CD4-positive, alpha-beta T cell treated with Interleukin-6 for 4 hours (primary cell): ENCODE measurements at regions not wholly inside any gene's neighbourhood (a gene's known extent, or its start where the extent isn't known, plus 50 kb on each side); places are given as distances from the start of the nearest gene placed in this dataset.
"Not testable (repeated sequence)": the region's sequence is repeated elsewhere in the genome, so short reads cannot be mapped to it uniquely, and the experiment has no call there.

Source experiments
- DNase-seq: peaks from one replicate; pipeline ENCODE4 v3.0.0-alpha.2; 2020; ENCODE audit warnings: mixed read lengths

DNA sequence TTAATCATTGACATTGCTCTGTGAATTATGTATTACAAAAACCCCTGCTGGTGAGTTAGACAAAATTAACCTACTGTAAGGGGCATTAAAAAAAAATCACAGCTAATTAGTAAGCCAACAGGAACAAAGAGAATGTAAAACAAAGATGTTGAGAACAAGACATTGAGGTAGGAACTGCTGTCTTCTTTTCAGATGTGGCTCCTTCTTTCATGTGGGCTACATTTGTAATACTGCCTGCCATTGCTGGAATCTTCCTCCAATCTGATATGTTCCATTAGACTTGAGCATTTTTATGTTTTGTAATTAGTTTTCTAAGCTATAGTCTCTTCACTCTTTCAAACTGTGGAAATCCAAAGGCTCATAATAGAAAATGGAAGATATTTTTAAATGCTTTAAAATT is 353.0 kb downstream of the ADGRL2 start:
- DNase-seq: no peak

- DNase-seq: no peak
Measured at GRCh38 chr1:82153272-82153629, 352.5 kb downstream of the ADGRL2 start.

DNA sequence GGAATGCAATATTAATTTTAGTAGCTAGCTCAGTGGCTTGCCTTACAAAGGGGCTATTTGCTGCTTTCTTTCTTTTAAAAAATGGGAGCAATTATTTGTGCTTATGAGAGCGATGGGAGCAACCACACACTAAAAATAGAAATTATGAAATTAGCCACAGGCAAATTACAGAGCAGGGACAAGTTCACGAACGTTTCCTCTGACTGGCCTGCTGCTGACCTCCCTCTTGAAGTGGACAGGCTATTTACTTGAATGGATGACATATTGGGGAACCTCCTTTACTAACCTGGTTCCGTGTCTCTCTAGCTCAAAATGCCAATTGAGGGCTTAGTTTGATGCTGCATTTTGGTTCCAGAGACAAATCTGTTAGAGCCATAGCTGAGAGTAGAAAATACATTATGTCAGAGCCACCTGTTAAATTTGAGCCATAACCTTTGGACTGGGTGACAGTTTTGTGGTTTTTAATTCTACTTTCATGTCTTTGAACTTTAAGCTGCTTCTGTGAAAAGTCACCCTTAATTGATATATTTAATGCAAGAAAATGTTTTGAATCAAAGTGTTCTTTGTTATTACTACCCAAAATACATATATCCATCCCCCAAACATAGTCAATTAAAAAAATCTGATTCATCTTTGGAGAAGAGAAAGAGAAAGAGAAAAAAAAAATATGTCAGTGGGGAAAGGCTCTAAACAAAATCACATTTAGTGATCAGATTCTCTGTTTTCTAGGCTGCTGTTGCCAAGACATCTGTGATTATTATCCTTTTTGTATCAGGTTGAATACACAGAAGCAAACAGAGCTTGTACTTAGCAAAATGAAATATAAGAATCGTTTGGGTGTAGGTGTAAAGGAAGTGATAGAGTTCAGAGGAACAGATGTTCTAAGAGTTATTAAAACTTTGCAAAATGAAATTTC is 351.9 kb downstream of the ADGRL2 start:
- no peak for DNase-seq

DNA sequence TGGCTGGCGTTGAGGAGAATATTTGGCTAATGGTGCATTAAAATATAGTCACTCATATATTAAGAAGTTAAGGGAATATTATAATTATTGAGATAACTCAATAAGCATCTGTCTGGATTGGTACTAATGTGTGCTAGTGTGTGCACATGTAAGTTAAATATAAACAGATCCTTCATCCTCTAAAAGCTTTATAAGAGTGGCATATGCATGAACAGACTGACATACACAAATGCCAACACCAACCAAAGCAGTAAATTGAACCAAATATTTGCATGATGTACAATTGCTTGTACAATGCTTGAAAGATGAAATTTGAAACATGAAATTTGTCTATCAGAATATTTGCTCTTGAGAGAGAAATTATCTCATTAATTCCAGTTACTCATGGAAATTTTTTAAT is 344.9 kb downstream of the ADGRL2 start:
- no peak for DNase-seq

- DNase-seq: no peak
Measured at GRCh38 chr1:82143108-82143833, 342.5 kb downstream of the ADGRL2 start.

DNA sequence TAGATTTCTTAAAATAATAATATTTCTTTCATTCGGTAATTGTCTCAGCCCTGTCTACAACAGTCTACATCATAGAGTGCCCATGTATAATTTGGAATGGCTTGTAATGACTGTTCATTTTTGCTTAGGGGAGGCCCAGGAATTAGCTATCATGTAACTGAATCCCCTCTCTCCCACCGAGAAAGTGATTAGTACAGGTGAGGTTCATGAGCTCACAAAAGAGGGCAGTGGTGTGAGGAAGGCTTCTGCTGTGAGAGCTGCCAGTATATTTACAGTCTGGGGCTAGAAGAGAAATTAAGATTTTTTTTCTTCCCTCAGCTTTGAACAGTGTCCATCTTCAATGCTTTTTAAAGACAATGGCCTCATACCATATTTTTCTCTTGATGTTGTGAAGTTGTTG is 340.7 kb downstream of the ADGRL2 start:
- no peak for DNase-seq

DNA sequence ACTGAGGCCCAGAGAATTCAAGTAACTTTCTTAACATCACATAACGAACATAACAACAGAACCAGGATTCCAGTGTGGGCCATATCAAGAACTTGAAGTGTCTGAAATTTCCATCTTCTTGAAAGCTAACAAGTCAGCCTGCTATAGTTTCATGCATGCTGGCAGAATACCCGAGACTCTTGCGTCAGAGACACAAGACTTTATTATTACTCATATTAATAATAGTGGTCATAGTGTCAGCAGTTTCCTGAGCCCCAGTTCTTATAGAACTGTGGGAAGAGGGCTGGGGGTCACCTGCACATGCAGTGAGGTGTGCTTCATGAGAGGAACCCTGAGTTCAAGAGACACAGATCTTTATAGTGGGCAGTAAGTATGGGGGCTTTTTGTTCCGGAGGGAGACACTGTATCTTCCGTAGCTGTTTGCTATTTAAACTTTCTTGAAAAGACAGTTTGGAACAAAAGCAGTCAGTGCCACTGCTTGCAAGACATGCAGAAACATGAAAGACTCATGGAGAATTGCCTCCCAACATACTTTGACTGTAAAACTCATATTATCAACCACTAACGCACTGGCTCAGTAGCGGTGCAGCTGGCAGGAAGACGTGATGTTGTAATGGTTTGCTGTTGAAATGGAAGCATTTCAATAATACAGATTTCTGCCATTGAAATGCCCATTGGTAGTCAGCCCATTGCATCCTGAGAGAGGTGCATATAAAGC is 339.2 kb downstream of the ADGRL2 start:
- DNase-seq: no peak

DNA sequence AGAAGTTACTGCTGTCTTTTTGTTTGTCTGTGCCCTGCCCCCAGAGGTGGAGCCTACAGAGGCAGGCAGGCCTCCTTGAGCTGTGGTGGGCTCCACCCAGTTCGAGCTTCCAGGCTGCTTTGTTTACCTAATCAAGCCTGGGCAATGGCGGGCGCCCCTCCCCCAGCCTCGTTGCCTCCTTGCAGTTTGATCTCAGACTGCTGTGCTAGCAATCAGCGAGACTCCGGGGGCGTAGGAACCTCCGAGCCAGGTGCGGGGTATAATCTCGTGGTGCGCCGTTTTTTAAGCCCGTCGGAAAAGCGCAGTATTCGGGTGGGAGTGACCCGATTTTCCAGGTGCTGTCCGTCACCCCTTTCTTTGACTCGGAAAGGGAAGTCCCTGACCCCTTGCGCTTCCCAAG is 335.6 kb downstream of the ADGRL2 start:
- DNase-seq: not testable (repeated sequence)

DNA sequence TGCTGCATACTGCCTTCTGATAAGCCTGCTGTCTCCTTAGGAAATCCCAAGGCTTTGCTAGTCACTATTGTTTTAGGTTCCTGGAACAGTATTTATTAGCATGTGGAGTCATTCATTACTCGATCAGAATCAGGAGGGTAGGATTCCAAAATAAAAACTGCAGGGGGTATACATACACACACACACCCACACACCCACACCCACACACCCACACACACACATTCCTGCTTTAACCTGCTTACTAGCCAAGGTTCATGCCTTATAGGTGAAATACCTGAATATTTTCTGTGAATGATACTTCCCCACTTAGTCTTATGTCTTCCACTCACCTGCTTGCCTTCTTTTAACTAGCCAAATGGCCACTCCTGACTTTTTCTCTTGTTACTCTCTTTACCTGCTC is 325.1 kb downstream of the ADGRL2 start:
- no peak for DNase-seq

- DNase-seq: no peak
Measured at GRCh38 chr1:82125119-82125518, 324.4 kb downstream of the ADGRL2 start.

DNA sequence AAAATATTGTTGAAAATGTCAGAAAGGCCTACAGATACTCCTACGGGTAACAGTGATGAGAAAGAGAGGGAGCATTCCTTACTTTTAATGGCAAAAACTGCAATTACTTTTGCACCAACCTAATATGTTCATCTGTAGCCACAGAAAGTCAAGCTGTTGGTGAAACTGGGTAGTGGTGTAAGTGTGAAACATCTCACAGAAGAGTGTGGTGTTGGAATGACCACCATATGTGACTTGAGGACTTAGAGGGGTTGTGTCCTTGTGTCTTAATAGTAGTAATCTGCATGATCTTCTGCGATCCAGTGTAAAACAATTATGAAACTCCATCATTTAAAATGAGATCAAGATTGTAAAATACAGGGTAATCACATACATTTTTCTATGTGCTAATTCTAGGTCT is 320.7 kb downstream of the ADGRL2 start:
- no peak for DNase-seq

DNA sequence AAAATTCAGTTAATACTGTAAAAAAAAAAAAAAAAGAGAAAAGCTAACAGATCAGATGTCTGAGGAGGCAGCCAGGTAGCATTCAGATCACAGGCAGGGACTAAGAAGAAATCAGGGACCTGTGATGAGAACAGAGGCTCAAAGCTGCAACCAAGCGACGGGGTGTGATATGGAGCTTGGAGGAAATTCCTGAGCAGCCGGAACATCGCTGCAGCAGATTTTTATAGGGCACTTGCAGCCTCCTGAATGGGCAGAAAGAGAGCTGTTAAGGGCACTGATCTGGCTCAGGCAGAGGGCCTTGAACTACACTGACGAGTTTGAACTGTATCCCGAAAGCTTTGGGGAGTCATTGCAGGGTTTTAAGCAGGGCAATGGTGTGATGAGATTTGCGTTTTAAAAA is 315.4 kb downstream of the ADGRL2 start:
- DNase-seq: no peak

DNA sequence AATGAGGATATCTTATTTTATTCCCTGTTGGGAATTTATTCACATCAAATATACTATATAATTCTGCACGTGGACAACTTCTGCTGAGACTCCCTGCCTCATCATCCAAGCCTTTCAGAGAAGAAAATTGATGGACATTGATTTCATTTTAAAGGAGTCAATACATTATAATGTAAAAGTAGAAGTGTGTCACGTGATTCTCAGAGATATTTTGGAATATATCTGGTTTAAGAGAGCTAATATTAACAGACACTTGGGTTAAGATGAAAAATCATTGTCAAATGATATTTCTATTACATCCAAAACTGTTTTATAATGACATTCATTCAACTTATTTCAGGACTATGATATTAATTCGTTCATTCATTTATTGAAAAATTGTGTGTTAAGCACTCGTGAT is 314.2 kb downstream of the ADGRL2 start:
- no peak for DNase-seq

DNA sequence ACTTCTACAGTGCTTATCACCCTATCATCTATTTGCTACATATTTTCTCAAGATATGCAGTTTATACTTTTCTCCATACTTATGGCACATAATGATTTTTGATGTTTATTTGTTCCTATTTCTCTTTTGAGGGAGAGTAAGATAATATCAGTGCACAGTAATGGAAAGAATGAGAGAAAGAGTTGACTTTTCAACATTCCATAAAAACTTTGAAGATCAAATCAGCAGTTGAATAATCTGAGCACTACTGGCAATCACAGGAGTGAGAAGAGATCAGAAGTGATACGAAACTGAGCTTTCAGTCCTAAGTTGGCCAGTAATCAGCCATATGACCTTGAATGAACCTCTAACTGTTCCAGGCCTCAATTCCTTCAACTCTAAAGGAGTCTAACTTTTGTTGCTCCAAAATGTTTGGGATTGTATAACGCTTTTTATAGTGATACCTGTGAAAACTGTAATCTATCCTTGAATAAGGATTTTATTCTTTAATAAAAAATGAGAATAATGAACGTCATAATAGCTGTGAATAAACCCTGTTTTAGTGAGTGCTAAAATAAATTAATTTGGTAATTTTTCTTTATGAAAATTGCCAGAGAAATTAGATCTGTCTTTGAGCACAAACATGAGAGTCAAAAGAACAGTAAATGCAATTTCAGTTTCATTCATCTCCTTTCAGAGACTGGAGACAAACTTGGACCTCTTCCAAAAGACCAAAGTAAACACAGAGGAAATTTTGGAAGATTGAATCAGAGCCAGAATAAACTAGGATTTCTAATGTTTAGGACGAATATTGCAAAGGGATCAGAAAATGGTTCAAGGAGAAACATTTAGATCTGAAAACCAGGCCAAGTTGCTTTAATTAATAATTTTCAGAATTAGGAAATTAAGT is 309.9 kb downstream of the ADGRL2 start:
- DNase-seq: no peak

GRCh38 chr1:82108843-82109242 is 308.1 kb downstream of the ADGRL2 start:
- DNase-seq: no peak

DNA sequence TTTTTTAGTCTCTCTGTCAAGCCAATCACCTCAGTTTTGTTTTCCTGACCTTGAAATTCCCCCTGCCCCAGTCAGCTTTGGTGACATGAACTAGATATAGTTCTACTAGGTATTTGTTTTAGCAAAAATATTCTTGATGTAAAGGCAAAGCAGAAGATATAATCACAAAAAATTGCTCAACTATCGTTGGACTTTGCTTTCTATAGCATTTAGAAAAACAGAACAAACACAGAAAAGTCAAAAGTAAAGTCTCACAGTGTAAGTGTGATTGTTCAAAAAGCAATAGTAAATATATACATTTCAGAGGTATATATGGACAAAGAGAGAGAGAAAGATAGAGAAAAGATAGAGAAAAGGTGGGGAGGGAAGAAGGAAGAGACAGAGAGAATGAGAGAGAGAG is 305.9 kb downstream of the ADGRL2 start:
- DNase-seq: no peak

- DNase-seq: no peak
Measured at GRCh38 chr1:82099170-82099569, 298.4 kb downstream of the ADGRL2 start.

DNA sequence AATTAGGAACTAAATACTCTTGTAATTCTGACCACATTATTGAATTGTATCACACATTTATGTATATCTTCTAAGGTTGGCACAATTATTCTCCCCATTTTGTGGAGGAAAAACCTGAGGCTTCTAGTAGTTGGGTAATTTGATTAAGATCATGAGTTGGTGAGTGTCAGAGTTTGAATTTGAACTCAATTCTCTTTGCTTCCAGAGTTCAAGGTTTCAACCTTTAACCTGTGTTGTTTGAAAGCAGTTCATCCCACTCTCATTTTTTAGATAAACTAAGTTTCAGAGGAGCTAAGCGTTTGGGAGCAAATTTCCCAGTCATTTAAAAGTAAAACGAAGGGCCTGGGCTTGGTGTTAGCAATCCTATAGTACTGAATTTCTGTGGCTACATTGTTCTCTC is 293.4 kb downstream of the ADGRL2 start:
- no peak for DNase-seq

GRCh38 chr1:82091729-82092128 is 291.0 kb downstream of the ADGRL2 start:
- DNase-seq: no peak

GRCh38 chr1:82091265-82091664 is 290.5 kb downstream of the ADGRL2 start:
- no peak for DNase-seq

DNA sequence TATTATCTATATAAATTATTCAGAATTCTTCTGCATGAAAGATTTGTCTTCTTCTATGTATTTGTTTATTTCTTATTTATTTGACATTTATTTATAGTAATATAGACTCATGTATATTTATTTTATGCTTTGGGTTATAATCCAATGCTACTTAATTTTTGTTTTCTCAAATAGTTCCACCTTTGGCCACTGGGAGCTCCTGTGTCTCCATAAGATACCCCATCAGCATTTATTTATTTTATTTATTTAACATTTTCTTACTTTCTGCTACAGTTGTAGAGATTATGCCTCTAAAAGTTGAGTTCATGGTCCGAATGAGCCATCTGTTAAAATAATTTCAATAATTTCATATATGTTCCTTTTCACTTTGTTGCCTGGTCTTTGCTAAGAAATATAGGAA is 289.4 kb downstream of the ADGRL2 start:
- DNase-seq: no peak

DNA sequence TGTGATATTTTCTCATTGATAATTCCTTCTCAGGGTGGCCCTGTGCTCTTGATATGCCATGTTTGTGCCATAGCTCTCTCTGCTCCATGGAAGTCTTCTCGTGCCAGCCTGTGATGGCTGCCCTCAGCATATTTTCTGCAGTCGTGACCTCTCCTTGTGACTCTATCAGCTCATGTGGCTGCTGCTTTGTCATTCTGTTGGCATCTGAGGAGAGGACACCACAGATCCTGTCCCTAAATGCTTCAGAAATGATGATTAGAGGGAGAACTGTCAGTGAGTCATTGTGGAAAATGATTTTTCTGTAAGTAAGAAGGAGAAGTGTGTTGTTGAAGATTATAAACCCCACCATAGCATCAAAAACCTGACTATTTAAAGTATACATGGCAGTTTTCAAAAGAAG is 286.0 kb downstream of the ADGRL2 start:
- no peak for DNase-seq

DNA sequence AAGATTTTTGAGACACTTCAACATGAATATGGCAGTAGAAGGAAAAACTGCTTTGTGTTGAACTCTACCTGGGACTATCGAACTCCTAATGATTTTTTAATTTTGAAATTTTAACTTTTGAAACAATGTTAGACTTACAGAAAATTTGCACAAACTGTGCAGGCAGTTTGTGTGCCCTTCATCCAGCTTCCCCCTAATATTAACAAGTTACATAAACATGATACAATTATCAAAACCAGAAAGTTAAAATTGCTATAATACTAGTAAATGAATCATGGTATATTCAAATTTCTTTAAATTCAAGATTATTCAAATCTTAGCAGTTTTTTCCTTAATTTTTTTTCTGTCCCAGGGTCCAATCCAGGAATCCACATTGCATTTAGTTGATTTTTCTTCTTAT is 278.9 kb downstream of the ADGRL2 start:
- no peak for DNase-seq
